K562 (cell line): ENCODE measurements at regions not wholly inside any gene's neighbourhood (a gene's known extent, or its start where the extent isn't known, plus 50 kb on each side); places are given as distances from the start of the nearest gene placed in this dataset.

Experiments used
- ZBTB40 ChIP-seq, 2 experiments: fragments of 450-650 bp in 1 of 2; sonication (generic) in 1 of 2; formaldehyde crosslinking in 1 of 2; IDR thresholded peaks; 2 replicates each; pipeline versions ENCODE4 v1.7.1 to v1.9.0; 2016 to 2022; ENCODE audit warnings: inconsistent platforms in 1 of 2, mild to moderate bottlenecking in 1 of 2, missing genetic modification reagents in 1 of 2
- ZNF395 ChIP-seq: fragments of 200-800 bp; sonication (Bioruptor generic); IDR thresholded peaks from 2 replicates; pipeline ENCODE4 v1.6.1; 2017; ENCODE audit warnings: missing genetic modification characterization, missing compliant biosample characterization

- TF ChIP-seq ZBTB40 (IDR thresholded peaks at IDR 0.05) (no peak), ZBTB40 (CRISPR knock-in tag; IDR thresholded peaks at IDR 0.05) (peak; percentile 36; the same call in 1 of the 2 replicates), ZNF395 (CRISPR knock-in tag) (no peak)
Measured at GRCh38 chr22:22787786-22788459, 99.7 kb upstream of the IGLL5 start (continued).
